ENCODE measurements at regions not wholly inside any gene's neighbourhood (a gene's known extent, or its start where the extent isn't known, plus 50 kb on each side); places are given as distances from the start of the nearest gene placed in this dataset.

- no CpG with 5 or more reads among the region's 1 CpG for WGBS (ENCODE audit: extremely low coverage, insufficient read length, low lambda C conversion rate)
- no peaks in the 10 kb centered on the region; a peak in 1 of 5 replicates for H3K9me3 Mint-ChIP-seq
These were observed 111.6 kb downstream of the BLID start for GRCh38 chr11:122004446-122004845.

More at GRCh38 chr11:122004446-122004845, 111.6 kb downstream of the BLID start:
- Histone ChIP-seq H2AK5ac (ENCODE audit: insufficient read length, low read length) (no peak overlapping the region), H3K27me3 (ENCODE audit: insufficient read depth, low read length) (no peaks in the 10 kb centered on the region), H3K23ac (ENCODE audit: insufficient read length, low read depth, low read length) (no peak overlapping the region), H2BK5ac (ENCODE audit: insufficient read length, low read length) (no peak overlapping the region), H2BK20ac (ENCODE audit: low read depth, low read length, poor library complexity, severe bottlenecking) (no peak overlapping the region), H4K8ac (replicated peaks; ENCODE audit: insufficient read length, low read depth, low read length) (no peak overlapping the region), H3K9me3 (ENCODE audit: control insufficient read depth, low read depth, low read length) (no peaks in the 10 kb centered on the region), H3K56ac (ENCODE audit: insufficient read length, low read depth, low read length) (no peak overlapping the region), H3K4me2 (ENCODE audit: insufficient read depth, insufficient read length, low read length) (no peak overlapping the region), H4K5ac (ENCODE audit: insufficient read length, low read depth, low read length) (no peak overlapping the region), H2BK120ac (ENCODE audit: low read depth, low read length, poor library complexity, severe bottlenecking) (no peak overlapping the region), H2BK12ac (ENCODE audit: insufficient read length, low read depth, low read length) (no peak overlapping the region), H3K4me1 (ENCODE audit: insufficient read depth, low read length) (no peaks in the 10 kb centered on the region), H3K23me2 (ENCODE audit: insufficient read length, low read depth, low read length, poor library complexity, severe bottlenecking) (no peaks in the 10 kb centered on the region), H3K14ac (ENCODE audit: insufficient read depth, low read length) (no peak overlapping the region), H3K79me2 (ENCODE audit: insufficient read depth, low read length) (no peaks in the 10 kb centered on the region; the same call in 1 of the 2 replicates), H3K9ac (ENCODE audit: extremely low read depth, insufficient read length, low read length) (no peak overlapping the region), H4K20me1 (ENCODE audit: control insufficient read depth, insufficient read depth, insufficient read length) (no peaks in the 10 kb centered on the region), H4K91ac (ENCODE audit: insufficient read length, low read depth, low read length) (no peak overlapping the region), H3K27ac (ENCODE audit: insufficient read length, low read depth, low read length) (no peak overlapping the region), H3K18ac (ENCODE audit: insufficient read length, low read depth, low read length) (no peak overlapping the region), H2AFZ (ENCODE audit: low read length) (no peak overlapping the region), H3K79me1 (ENCODE audit: insufficient read depth, low read depth, low read length, poor library complexity, severe bottlenecking) (no peaks in the 10 kb centered on the region), H2BK15ac (ENCODE audit: low read depth, low read length) (no peak overlapping the region), H3T11ph (ENCODE audit: low read length) (no peak overlapping the region), H3K4ac (ENCODE audit: low read depth, low read length) (no peak overlapping the region)
- Mint-ChIP-seq H3K36me3 (ENCODE audit: insufficient read depth in 1 of 3, low read depth in 3 of 3) (no peaks in the 10 kb centered on the region), H3K27me3 (ENCODE audit: low read depth) (no peaks in the 10 kb centered on the region), H3K4me1 (no peaks in the 10 kb centered on the region), H3K27ac (no peak overlapping the region), H3K4me3 (no peak overlapping the region)
- TF ChIP-seq CTCF (conservative IDR thresholded peaks at IDR 0.05): no peak
- DNase-seq: no peak
